ENCODE measurements at regions not wholly inside any gene's neighbourhood (a gene's known extent, or its start where the extent isn't known, plus 50 kb on each side); places are given as distances from the start of the nearest gene placed in this dataset.

DNA sequence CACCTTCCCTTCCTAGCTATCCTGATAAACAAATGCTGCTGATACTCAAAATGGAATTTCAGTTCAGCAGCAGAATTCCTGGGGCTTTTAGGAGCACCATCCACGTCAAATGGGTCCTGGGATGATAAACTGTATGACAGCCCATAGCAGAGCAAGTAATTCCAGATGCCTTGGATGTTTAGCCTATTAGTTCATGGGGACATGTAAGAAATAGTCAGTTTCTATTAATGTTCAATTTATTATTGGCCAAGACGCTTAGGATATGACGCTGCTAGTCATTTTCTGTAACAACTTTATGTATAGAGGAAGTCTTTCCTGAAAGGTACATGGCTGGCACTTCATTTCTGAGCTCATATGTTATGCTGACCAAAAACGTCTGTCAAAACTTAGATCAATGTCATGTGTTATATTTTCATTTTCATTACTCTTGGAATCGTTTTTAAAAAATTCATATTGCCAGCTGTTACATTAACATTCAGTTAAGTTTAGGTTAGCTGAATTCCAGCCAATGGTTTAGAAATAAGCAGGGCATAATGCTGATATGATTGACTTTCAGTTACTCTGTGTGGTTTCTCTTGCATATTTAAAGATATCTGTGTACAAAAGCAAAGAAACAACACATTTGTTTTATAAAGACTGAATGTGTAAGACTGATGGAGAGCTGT lies 243.8 kb downstream of the CSNK1G3 start:
- H3K4me1 ChIP-seq (ENCODE audit: insufficient read depth): peaks cover 46% of the 10 kb centered on the region
- peaks cover 9% of the 10 kb centered on the region for H3K9me3 ChIP-seq (ENCODE audit: low read depth)
- WGBS, 2 experiments (ENCODE audit: low coverage in 1 of 2, low lambda C conversion rate in 2 of 2, missing lambda C conversion rate in 2 of 2): 1 to 3% methylated on average over 5 of the region's 5 CpGs
- H2AFZ ChIP-seq: peak overlapping the region; percentile 68
- in situ Hi-C loops (cut with MboI): no loop called here
- no peaks in the 10 kb centered on the region; the same call in 1 of the 2 replicates for H3K9me2 ChIP-seq (ENCODE audit: insufficient read depth)
- peaks cover 41% of the 10 kb centered on the region for H3F3A ChIP-seq (ENCODE audit: insufficient read depth)
- no peaks in the 10 kb centered on the region for H3K36me3 ChIP-seq (ENCODE audit: low read depth)
- TF ChIP-seq EZH2phosphoT487 (IDR thresholded peaks at IDR 0.05; ENCODE audit: insufficient read depth, low read depth) (no peak), EZH2 (IDR thresholded peaks at IDR 0.05; ENCODE audit: insufficient read depth, poor library complexity, severe bottlenecking) (no peak)
- H3K27ac ChIP-seq: peak overlapping the region; percentile 54
- no peaks in the 10 kb centered on the region for H3K79me2 ChIP-seq (ENCODE audit: insufficient read depth)
- DNase-seq: peak; percentile 69
- H3K4me2 ChIP-seq (ENCODE audit: unreplicated experiment): peak overlapping the region; percentile 50
- no peaks in the 10 kb centered on the region for H3K27me3 ChIP-seq (replicated peaks; ENCODE audit: insufficient read depth)
- H3K9ac ChIP-seq: no peak overlapping the region
- peak overlapping the region; percentile 25 for H3K4me3 ChIP-seq
- H4K20me1 ChIP-seq (ENCODE audit: insufficient read depth): no peaks in the 10 kb centered on the region

DNA sequence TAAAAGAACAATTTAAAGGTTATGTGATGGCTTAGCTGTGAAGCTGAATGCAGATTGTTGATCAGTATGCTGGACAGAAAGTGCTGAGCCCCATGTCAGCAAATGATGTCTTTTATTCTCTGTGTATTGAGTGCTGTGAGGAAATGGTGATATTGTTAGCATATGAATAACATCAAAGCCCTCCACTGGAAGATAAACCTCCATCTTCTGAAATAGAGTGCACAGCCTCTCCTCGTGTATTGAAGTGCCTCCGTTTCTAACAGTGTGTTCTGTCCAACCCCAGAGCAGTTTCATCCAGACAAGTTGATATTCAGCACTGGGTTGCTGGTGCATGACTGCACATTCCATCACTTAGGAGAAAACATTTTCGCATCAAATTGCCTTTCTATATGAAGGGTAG lies 242.9 kb downstream of the CSNK1G3 start:
- Histone ChIP-seq H3K36me3 (ENCODE audit: low read depth) (no peaks in the 10 kb centered on the region), H3K9me2 (ENCODE audit: insufficient read depth) (no peaks in the 10 kb centered on the region; the same call in 1 of the 2 replicates), H3K27ac (peak overlapping the region; percentile 54), H3K79me2 (ENCODE audit: insufficient read depth) (no peaks in the 10 kb centered on the region), H3K9ac (0 out of 2 replicates have a peak overlapping the region, but pooled peaks have one; percentile 8), H3K4me3 (peak overlapping the region; percentile 25; the same call in 1 of the 2 replicates), H3K27me3 (replicated peaks; ENCODE audit: insufficient read depth) (no peaks in the 10 kb centered on the region), H3F3A (ENCODE audit: insufficient read depth) (peaks cover 41% of the 10 kb centered on the region), H4K20me1 (ENCODE audit: insufficient read depth) (no peaks in the 10 kb centered on the region), H3K4me1 (ENCODE audit: insufficient read depth) (peaks cover 46% of the 10 kb centered on the region), H3K4me2 (ENCODE audit: unreplicated experiment) (peak overlapping the region; percentile 50), H2AFZ (0 out of 2 replicates have a peak overlapping the region, but pooled peaks have one; percentile 3), H3K9me3 (ENCODE audit: low read depth) (peaks cover 9% of the 10 kb centered on the region)
- DNase-seq: peak; percentile 54
- 17 to 20% methylated on average over 3 of the region's 3 CpGs for WGBS, 2 experiments (ENCODE audit: low coverage in 1 of 2, low lambda C conversion rate in 2 of 2, missing lambda C conversion rate in 2 of 2)
- no peak for TF ChIP-seq EZH2 (IDR thresholded peaks at IDR 0.05; ENCODE audit: insufficient read depth, poor library complexity, severe bottlenecking)
- TF ChIP-seq EZH2phosphoT487 (IDR thresholded peaks at IDR 0.05; ENCODE audit: insufficient read depth, low read depth): no peak
- in situ Hi-C loops (cut with MboI): no loop called here

DNA sequence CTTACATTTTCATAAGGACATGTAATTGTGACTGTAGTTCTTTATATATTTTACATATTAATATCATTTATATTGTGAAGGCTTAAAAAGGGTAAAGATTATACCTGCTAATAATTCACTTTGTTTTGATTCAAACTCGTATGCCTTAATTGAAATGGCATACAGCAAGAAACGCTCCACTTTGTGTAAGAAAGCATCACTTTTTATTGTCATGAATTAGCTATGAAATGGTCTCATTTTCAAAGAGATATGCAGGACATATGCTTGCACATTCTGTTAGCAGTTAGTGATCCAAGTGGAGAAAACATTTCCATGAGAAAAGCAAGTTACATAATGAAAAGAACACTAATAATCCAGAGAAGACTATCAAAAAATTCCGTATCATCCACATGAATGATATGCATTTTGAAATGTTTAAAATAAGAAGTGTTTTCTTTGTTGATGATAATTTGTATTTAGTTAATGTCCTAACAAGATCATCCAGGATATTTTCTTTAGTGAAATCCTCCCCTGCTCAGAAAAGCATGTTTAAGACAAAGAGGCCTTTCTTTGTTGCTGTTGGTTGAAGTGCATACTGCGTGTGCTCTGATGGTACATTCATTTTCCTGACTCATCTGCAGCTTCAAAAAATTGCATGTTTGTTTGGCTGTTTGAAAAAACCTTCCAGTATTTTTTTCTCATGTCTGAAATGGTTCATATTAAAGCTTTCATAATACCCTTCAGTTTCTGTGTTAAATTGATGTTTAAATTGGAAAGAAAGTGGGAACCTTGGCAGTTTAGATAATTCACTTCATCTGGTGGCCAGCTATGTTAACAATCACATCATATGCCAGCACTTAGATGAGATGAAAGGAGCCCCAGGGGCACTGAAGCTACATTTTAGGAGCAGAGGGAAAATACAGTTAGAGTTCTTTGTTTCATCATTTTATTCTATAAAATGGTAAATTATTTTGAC lies 242.2 kb downstream of the CSNK1G3 start:
- H3K9ac ChIP-seq: 0 out of 2 replicates have a peak overlapping the region, but pooled peaks have one; percentile 8
- no peaks in the 10 kb centered on the region for H4K20me1 ChIP-seq (ENCODE audit: insufficient read depth)
- H3F3A ChIP-seq (ENCODE audit: insufficient read depth): peaks cover 41% of the 10 kb centered on the region
- in situ Hi-C loops (cut with MboI): no loop called here
- H3K9me3 ChIP-seq (ENCODE audit: low read depth): peaks cover 5% of the 10 kb centered on the region
- H3K27me3 ChIP-seq (replicated peaks; ENCODE audit: insufficient read depth): no peaks in the 10 kb centered on the region
- H3K4me3 ChIP-seq: no peak overlapping the region
- peak; percentile 64 for DNase-seq
- H3K27ac ChIP-seq: peak overlapping the region; percentile 54
- H3K4me1 ChIP-seq (ENCODE audit: insufficient read depth): peaks cover 46% of the 10 kb centered on the region
- no peaks in the 10 kb centered on the region; the same call in 1 of the 2 replicates for H3K9me2 ChIP-seq (ENCODE audit: insufficient read depth)
- 59 to 65% methylated on average over 4 of the region's 4 CpGs for WGBS, 2 experiments (ENCODE audit: low coverage in 1 of 2, low lambda C conversion rate in 2 of 2, missing lambda C conversion rate in 2 of 2)
- peak overlapping the region; percentile 50 for H3K4me2 ChIP-seq (ENCODE audit: unreplicated experiment)
- TF ChIP-seq EZH2 (IDR thresholded peaks at IDR 0.05; ENCODE audit: insufficient read depth, poor library complexity, severe bottlenecking) (no peak), EZH2phosphoT487 (IDR thresholded peaks at IDR 0.05; ENCODE audit: insufficient read depth, low read depth) (no peak)
- H2AFZ ChIP-seq: no peak overlapping the region
- H3K79me2 ChIP-seq (ENCODE audit: insufficient read depth): no peaks in the 10 kb centered on the region
- no peaks in the 10 kb centered on the region for H3K36me3 ChIP-seq (ENCODE audit: low read depth)

DNA sequence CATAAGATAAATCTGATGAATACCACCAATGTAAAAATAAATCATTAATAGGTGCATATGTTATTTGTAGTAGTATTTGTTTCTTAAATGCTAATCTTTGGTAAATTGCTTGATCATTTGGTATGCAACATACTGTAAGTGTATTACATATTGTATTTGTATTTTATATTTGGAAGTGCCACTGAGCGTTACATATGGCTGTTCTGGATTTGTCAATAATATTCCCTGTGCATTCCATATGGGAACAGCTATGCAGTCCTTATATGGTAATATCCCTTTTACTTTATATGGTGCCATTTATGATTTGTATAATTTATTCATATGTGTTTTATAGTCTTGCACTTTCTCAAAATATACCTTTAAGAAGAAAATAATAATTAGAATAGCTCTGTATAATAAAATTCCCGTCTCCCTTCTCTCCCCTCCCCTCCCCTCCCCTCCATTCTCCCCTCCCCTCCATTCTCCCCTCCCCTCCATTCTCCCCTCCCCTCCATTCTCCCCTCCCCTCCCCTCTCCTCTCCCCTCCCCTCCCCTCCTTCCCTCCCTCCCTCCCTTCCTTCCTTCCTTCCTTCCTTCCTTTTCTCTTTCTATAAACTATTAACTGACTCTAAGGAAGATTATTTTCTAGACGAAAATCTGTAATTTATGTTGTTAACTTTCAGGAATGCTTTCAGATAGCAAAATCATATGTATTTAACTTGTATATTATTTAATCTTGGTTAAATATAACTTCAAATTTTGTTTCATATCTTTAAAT lies 241.4 kb downstream of the CSNK1G3 start:
- 0 out of 2 replicates have a peak overlapping the region, but pooled peaks have one; percentile 82 for H2AFZ ChIP-seq
- H3K9me3 ChIP-seq (ENCODE audit: low read depth): no peaks in the 10 kb centered on the region
- 68% methylated on average over 2 to 3 of the region's 3 CpGs for WGBS, 2 experiments (ENCODE audit: low coverage in 1 of 2, low lambda C conversion rate in 2 of 2, missing lambda C conversion rate in 2 of 2)
- in situ Hi-C loops (cut with MboI): no loop called here
- H3K4me2 ChIP-seq (ENCODE audit: unreplicated experiment): no peak overlapping the region
- no peaks in the 10 kb centered on the region for H3K79me2 ChIP-seq (ENCODE audit: insufficient read depth)
- no peaks in the 10 kb centered on the region for H4K20me1 ChIP-seq (ENCODE audit: insufficient read depth)
- no peaks in the 10 kb centered on the region for H3K36me3 ChIP-seq (ENCODE audit: low read depth)
- H3K9ac ChIP-seq: peak overlapping the region; percentile 62
- TF ChIP-seq EZH2phosphoT487 (IDR thresholded peaks at IDR 0.05; ENCODE audit: insufficient read depth, low read depth) (no peak), EZH2 (IDR thresholded peaks at IDR 0.05; ENCODE audit: insufficient read depth, poor library complexity, severe bottlenecking) (no peak)
- peaks cover 41% of the 10 kb centered on the region for H3F3A ChIP-seq (ENCODE audit: insufficient read depth)
- H3K27ac ChIP-seq: peak overlapping the region; percentile 89
- H3K9me2 ChIP-seq (ENCODE audit: insufficient read depth): no peaks in the 10 kb centered on the region; the same call in 1 of the 2 replicates
- H3K4me1 ChIP-seq (ENCODE audit: insufficient read depth): peaks cover 46% of the 10 kb centered on the region
- no peak for DNase-seq
- no peaks in the 10 kb centered on the region for H3K27me3 ChIP-seq (replicated peaks; ENCODE audit: insufficient read depth)
- no peak overlapping the region for H3K4me3 ChIP-seq
